ENCODE measurements at regions not wholly inside any gene's neighbourhood (a gene's known extent, or its start where the extent isn't known, plus 50 kb on each side); places are given as distances from the start of the nearest gene placed in this dataset.

DNA sequence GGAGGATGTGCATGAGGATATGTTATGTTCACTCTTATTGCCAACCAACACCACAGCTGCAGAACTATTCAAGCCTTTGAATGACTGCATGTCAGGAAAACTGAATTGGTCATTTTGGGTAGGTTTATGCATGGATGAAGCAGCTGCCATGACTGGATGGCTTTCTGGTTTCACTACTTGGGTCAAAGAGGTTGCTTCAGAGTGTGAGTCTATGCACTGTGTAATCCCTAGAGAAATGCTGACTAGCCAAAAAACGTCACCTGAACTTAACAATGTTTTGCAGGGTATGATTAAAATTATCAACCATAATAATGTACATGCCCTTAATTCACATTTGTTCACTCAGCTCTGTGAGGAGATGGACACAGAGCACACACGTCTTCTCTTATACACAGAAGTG, 206.7 kb upstream of the RBBP8 start:
- H3K27me3 ChIP-seq (ENCODE audit: control insufficient read depth, insufficient read depth, low read length) = peaks cover 5% of the 10 kb centered on the region
- ChIA-PET CTCF (interaction anchor here (1.7 kb wide), 1 partner anchor 22 kb away, joined by 4 read pairs; no protein-coding TSS in a partner anchor), POLR2A (no interaction called here)
- H3K4me3 ChIP-seq (ENCODE audit: low read depth, low read length) = no peak overlapping the region
- TF ChIP-seq, protein P1, sequence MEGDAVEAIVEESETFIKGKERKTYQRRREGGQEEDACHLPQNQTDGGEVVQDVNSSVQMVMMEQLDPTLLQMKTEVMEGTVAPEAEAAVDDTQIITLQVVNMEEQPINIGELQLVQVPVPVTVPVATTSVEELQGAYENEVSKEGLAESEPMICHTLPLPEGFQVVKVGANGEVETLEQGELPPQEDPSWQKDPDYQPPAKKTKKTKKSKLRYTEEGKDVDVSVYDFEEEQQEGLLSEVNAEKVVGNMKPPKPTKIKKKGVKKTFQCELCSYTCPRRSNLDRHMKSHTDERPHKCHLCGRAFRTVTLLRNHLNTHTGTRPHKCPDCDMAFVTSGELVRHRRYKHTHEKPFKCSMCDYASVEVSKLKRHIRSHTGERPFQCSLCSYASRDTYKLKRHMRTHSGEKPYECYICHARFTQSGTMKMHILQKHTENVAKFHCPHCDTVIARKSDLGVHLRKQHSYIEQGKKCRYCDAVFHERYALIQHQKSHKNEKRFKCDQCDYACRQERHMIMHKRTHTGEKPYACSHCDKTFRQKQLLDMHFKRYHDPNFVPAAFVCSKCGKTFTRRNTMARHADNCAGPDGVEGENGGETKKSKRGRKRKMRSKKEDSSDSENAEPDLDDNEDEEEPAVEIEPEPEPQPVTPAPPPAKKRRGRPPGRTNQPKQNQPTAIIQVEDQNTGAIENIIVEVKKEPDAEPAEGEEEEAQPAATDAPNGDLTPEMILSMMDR (IDR thresholded peaks at IDR 0.05; ENCODE audit: insufficient read depth, low read depth, low read length) = no peak
- DNase-seq (ENCODE audit: low read depth) = no peak
- H3K36me3 ChIP-seq (ENCODE audit: control insufficient read depth, insufficient read depth, low read length) = no peaks in the 10 kb centered on the region

DNA sequence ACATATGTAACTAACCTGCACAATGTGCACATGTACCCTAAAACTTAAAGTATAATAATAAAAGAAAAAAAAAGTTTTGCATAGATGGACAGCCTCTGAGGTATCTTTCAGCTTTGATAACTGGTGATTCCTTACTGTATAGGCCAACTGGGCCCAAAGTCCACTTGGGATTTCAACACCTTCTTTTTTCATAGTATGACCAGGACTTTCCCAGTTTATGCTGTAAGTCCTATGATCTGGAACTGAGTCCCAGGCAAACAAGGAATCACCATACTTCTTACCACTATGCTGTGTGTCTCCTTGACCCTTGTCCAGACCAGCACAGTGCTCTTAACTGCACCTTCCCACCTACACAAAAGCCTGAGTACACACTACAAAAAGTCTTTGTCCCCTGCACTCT, 205.1 kb upstream of the RBBP8 start:
- Histone ChIP-seq H3K27me3 (ENCODE audit: control insufficient read depth, insufficient read depth, low read length) (peaks cover 5% of the 10 kb centered on the region), H3K4me3 (ENCODE audit: low read depth, low read length) (no peak overlapping the region), H3K36me3 (ENCODE audit: control insufficient read depth, insufficient read depth, low read length) (no peaks in the 10 kb centered on the region)
- DNase-seq (ENCODE audit: low read depth) = no peak
- TF ChIP-seq, protein P1 (IDR thresholded peaks at IDR 0.05; ENCODE audit: insufficient read depth, low read depth, low read length) = no peak
- ChIA-PET POLR2A (no interaction called here), CTCF (no interaction called here)

DNA sequence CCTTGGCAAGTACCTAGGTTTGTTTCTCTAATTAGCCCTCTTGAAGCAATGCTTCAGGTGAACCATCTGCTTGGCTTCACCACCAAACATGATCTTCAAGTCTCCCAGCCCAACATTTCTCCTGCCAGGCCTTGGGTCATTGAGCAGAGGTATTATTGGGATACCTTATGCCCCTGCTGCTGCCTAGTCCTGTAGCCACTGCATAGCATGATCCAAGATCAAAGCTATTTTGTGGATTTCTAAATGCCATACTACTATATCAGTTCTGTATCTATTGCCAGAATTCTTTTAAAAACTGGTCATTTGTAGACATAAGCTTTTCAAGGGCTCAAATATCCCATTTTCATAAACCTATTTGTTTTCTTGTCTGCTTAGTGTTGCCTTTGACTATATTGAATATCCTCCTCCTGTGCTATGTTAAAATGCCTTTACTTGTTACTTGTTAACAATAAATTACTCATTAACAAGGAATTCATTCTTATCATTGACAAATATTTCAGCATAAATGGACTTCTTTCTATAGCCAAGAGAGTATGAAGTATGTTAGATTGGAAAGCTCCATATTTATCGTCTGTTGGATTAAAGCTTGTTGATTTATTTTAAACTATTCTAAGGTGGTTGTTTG, 204.5 kb upstream of the RBBP8 start:
- H3K36me3 ChIP-seq (ENCODE audit: control insufficient read depth, insufficient read depth, low read length) = no peaks in the 10 kb centered on the region
- peaks cover 5% of the 10 kb centered on the region for H3K27me3 ChIP-seq (ENCODE audit: control insufficient read depth, insufficient read depth, low read length)
- no peak for DNase-seq (ENCODE audit: low read depth)
- TF ChIP-seq, protein P1 (IDR thresholded peaks at IDR 0.05; ENCODE audit: insufficient read depth, low read depth, low read length) = no peak
- no peak overlapping the region for H3K4me3 ChIP-seq (ENCODE audit: low read depth, low read length)
- ChIA-PET POLR2A (no interaction called here), CTCF (no interaction called here)

DNA sequence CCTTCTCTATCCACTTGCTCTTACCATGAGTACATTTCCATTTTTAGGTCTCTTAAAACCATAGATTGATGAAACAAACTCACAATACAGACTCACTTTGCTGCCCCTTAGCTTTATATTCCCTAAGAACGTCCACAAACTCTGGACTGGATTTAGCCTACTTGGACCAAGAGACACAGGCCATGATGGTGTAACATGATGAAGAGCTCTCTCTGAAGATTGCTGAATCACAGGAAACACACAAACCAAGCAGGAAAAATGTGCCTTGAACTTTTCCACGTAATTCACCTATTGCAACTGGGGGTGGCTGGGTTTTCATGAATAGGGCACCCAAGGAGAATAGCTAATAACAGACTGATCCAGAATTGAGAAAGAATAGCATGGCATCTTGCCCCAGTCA, 201.7 kb upstream of the RBBP8 start:
- Histone ChIP-seq H3K36me3 (ENCODE audit: control insufficient read depth, insufficient read depth, low read length) (no peaks in the 10 kb centered on the region), H3K27me3 (ENCODE audit: control insufficient read depth, insufficient read depth, low read length) (peaks cover 5% of the 10 kb centered on the region), H3K4me3 (ENCODE audit: low read depth, low read length) (no peak overlapping the region)
- POLR2A ChIA-PET = no interaction called here
- CTCF ChIA-PET = interaction anchor here (1.2 to 1.4 kb wide), 2 partner anchors 8 to 13 kb away, joined by 3 to 5 read pairs; no protein-coding TSS in a partner anchor
- TF ChIP-seq, protein P1 (IDR thresholded peaks at IDR 0.05; ENCODE audit: insufficient read depth, low read depth, low read length) = no peak
- no peak for DNase-seq (ENCODE audit: low read depth)

DNA sequence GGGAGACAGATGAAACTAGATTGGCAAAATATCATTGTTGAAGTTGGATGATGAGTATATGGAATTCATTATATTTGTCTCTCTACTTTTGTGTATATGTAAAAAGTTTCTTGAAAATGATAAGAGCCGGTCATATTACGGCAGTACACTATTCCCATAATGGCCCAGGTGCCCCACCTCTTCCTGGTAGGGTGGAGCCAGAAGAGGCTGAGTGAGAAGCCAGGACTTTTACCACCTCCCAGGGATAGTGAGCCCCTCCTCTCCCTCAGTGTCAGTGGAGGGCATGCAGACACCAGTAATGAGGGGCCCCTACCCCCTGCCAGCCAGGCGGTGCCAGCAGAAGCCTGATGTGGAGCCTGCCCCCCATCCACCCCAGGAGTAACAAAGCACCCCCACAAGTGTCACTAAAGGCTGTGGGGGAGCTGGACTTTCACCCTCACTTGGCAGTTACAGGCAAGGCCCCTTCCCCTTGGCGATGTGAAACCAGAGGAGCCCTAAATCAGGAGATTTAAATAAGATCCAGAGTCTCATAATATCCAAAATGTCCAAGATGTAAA, 198.9 kb upstream of the RBBP8 start:
- no peaks in the 10 kb centered on the region for H3K36me3 ChIP-seq (ENCODE audit: control insufficient read depth, insufficient read depth, low read length)
- DNase-seq (ENCODE audit: low read depth) = no peak

More for the DNA sequence above, 198.9 kb upstream of the RBBP8 start:
- CTCF ChIA-PET = interaction anchor here (0.6 to 1.1 kb wide), 2 partner anchors 14 to 248 kb away, joined by 3 to 4 read pairs; no protein-coding TSS in a partner anchor
- TF ChIP-seq, protein P1 (IDR thresholded peaks at IDR 0.05; ENCODE audit: insufficient read depth, low read depth, low read length) = no peak
- POLR2A ChIA-PET = no interaction called here
- peaks cover 5% of the 10 kb centered on the region for H3K27me3 ChIP-seq (ENCODE audit: control insufficient read depth, insufficient read depth, low read length)
- H3K4me3 ChIP-seq (ENCODE audit: low read depth, low read length) = no peak overlapping the region
